Testis (tissue), 2 donors: ENCODE measurements at regions not wholly inside any gene's neighbourhood (a gene's known extent, or its start where the extent isn't known, plus 50 kb on each side); places are given as distances from the start of the nearest gene placed in this dataset.

Source experiments
- CTCF ChIP-seq, 3 experiments: fragments of 450-650 bp in 2 of 3; fragments of 200-600 bp in 1 of 3; sonication (generic) in 1 of 3; IDR thresholded peaks; one replicate each; pipeline ENCODE4 v1.5.1; 2016 to 2019; ENCODE audit warnings: antibody characterized with exemption in 3 of 3, mild to moderate bottlenecking in 2 of 3, moderate library complexity in 1 of 3
- POLR2A ChIP-seq: fragments of 450-650 bp; IDR thresholded peaks from one replicate; pipeline ENCODE4 v1.6.1; 2017; ENCODE audit warnings: antibody characterized with exemption, mild to moderate bottlenecking, moderate library complexity

GRCh38 chr11:103811870-103812455, 224.5 kb upstream of the DDI1 start:
- TF ChIP-seq POLR2A = no peak
- no peak for TF ChIP-seq CTCF (IDR thresholded peaks at IDR 0.05)
